Heart right ventricle (tissue), 16 donors: ENCODE measurements at regions not wholly inside any gene's neighbourhood (a gene's known extent, or its start where the extent isn't known, plus 50 kb on each side); places are given as distances from the start of the nearest gene placed in this dataset.

Experiments used
- ATAC-seq, 8 donors: fragments of 200-7000 bp; cut with Tn5 transposase; one replicate each; pipeline ENCODE4 v1.9.1; 2020; ENCODE audit warnings: mild to moderate bottlenecking in 8 of 8, moderate library complexity in 8 of 8, moderate number of reproducible peaks in 1 of 8
- DNase-seq, 2 donors: peaks; one replicate each; pipeline ENCODE4 v3.0.0-alpha.2; 2020
- H3K27ac ChIP-seq, 10 donors: fragments of 200-600 bp; sonication (generic) in 2 of 10; one replicate each; pipeline versions ENCODE4 v1.5.0 to v1.8.0; 2020 to 2022; ENCODE audit warnings: mild to moderate bottlenecking in 3 of 10
- H3K27me3 ChIP-seq, 7 donors: fragments of 200-600 bp; one replicate each; pipeline ENCODE4 v1.8.0; 2021 to 2022; ENCODE audit warnings: mild to moderate bottlenecking in 2 of 7
- H3K36me3 ChIP-seq, 9 donors: fragments of 200-600 bp; sonication (generic) in 1 of 9; one replicate each; pipeline versions ENCODE4 v1.5.0 to v1.8.0; 2020 to 2022; ENCODE audit warnings: mild to moderate bottlenecking in 2 of 9
- H3K4me1 ChIP-seq, 9 donors: fragments of 200-600 bp; sonication (generic) in 1 of 9; one replicate each; pipeline versions ENCODE4 v1.5.0 to v1.8.0; 2020 to 2022; ENCODE audit warnings: mild to moderate bottlenecking in 4 of 9
- H3K4me3 ChIP-seq, 10 donors: fragments of 200-600 bp; sonication (generic) in 2 of 10; one replicate each; pipeline versions ENCODE4 v1.5.0 to v1.8.0; 2020 to 2022; ENCODE audit warnings: mild to moderate bottlenecking in 7 of 10, moderate library complexity in 2 of 10
- H3K9me3 ChIP-seq, 11 donors: fragments of 200-600 bp in 10 of 11; sonication (generic) in 2 of 11; one replicate each; pipeline versions ENCODE4 v1.5.0 to v1.8.0; 2013 to 2022; ENCODE audit warnings: mild to moderate bottlenecking in 2 of 11, control low read depth in 1 of 11, moderate library complexity in 1 of 11
- WGBS, 2 donors: extraction: QIAGEN DNeasy Blood & Tissue Kit; methylation state at CpG; one replicate each; pipeline ENCODE4 v1.1.7; 2013; ENCODE audit warnings: inconsistent platforms in 1 of 2; 5-methylcytosine and 5-hydroxymethylcytosine counted together
- intact Hi-C, 10 donors: fragments of 100-400 bp; cut with DNase I; formaldehyde crosslinking; loops; one replicate each; pipeline versions ENCODE4 v1.11.1 to v1.14.2; 2022
- TF ChIP-seq, protein P1 (sequence below), 9 donors: fragments of 200-600 bp; sonication (generic) in 2 of 9; IDR thresholded peaks; one replicate each; pipeline versions ENCODE4 v1.5.0 to v1.8.0; 2021 to 2022; ENCODE audit warnings: antibody characterized with exemption in 9 of 9, mild to moderate bottlenecking in 5 of 9, moderate library complexity in 1 of 9
- donor health status: Arrhythmogenic right ventricular cardiomyopathy.
- donor health status: ischemic (EF 13 %, LVEDD 7.1; RV severe dilation, severe dysfunction).
- donor health status: healthy with polysubstance abuse.
- donor health status: DM: no; HTN: yes; CAD: no.
- donor health status: DM: no; HTN: no; CAD: no.
- donor health status: ischemic (EF 25% LVEDD 6.9; RV normal size, moderate dysfunction).
- donor health status: ischemic (EF 25% LVEDD 5.7; RV mildly dilated, moderate dysfunction).
- donor health status: healthy.
- donor health status: DM: yes; HTN: yes; CAD: no.
- donor health status: Ischemic cardiomyopathy.
- donor health status: ischemic (EF 35%, LVEDD 5.7; RV mildly dilated, moderate dysfunction).
- donor health status: nonischemic (EF 11% LVEDD 7.7; RV severe dilation, severe dysfunction).
- donor health status: DM: yes; HTN: yes; CAD: no.
- donor health status: PGD.
- donor health status: ischemic (EF 29% LVEDD 5.4; RV normal size, mild dysfunction).
- donor health status: nonischemic (EF 23%, LVEDD 6.1; RV moderate dilation, normal function).

GRCh38 chr9:1606253-1606652, 408.9 kb upstream of the SMARCA2 start:
- Histone ChIP-seq H3K9me3 (peaks cover 0 to 7% (median 0%) of the 10 kb centered on the region in 11 donors), H3K27ac (no peak overlapping the region), H3K36me3 (no peaks in the 10 kb centered on the region), H3K4me3 (no peak overlapping the region), H3K4me1 (no peaks in the 10 kb centered on the region), H3K27me3 (peaks cover 0 to 11% (median 0%) of the 10 kb centered on the region in 7 donors)
- 34 to 39% methylated on average over 5 of the region's 5 CpGs for WGBS, 2 donors
- intact Hi-C loops: loop anchor here in 1 of 10 donors (5.0 kb wide), 1 partner anchor 504 kb away; no protein-coding TSS in a partner anchor
- ATAC-seq (no peak), DNase-seq (no peak)
- TF ChIP-seq, protein P1, sequence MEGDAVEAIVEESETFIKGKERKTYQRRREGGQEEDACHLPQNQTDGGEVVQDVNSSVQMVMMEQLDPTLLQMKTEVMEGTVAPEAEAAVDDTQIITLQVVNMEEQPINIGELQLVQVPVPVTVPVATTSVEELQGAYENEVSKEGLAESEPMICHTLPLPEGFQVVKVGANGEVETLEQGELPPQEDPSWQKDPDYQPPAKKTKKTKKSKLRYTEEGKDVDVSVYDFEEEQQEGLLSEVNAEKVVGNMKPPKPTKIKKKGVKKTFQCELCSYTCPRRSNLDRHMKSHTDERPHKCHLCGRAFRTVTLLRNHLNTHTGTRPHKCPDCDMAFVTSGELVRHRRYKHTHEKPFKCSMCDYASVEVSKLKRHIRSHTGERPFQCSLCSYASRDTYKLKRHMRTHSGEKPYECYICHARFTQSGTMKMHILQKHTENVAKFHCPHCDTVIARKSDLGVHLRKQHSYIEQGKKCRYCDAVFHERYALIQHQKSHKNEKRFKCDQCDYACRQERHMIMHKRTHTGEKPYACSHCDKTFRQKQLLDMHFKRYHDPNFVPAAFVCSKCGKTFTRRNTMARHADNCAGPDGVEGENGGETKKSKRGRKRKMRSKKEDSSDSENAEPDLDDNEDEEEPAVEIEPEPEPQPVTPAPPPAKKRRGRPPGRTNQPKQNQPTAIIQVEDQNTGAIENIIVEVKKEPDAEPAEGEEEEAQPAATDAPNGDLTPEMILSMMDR (IDR thresholded peaks at IDR 0.05): no peak

- no peaks in the 10 kb centered on the region for H3K36me3 ChIP-seq
- H3K27me3 ChIP-seq: peaks cover 0 to 2% (median 0%) of the 10 kb centered on the region in 7 donors
- H3K4me3 ChIP-seq: no peak overlapping the region
- H3K9me3 ChIP-seq: peaks cover 0 to 15% (median 0%) of the 10 kb centered on the region in 11 donors
- ATAC-seq (no peak), DNase-seq (no peak)
- intact Hi-C loops: loop anchor here in 1 of 10 donors (10.0 kb wide), 1 partner anchor 62 kb away; no protein-coding TSS in a partner anchor
- H3K4me1 ChIP-seq: no peaks in the 10 kb centered on the region
- TF ChIP-seq, protein P1 (IDR thresholded peaks at IDR 0.05): no peak
- no peak overlapping the region for H3K27ac ChIP-seq
- WGBS, 2 donors: 63 to 75% methylated on average over 2 of the region's 2 CpGs
Measured at GRCh38 chr9:1612886-1613285, 402.3 kb upstream of the SMARCA2 start.

- H3K4me1 ChIP-seq: no peaks in the 10 kb centered on the region
- intact Hi-C loops: loop anchor here in 1 of 10 donors (10.0 kb wide), 1 partner anchor 57 kb away; no protein-coding TSS in a partner anchor
- H3K36me3 ChIP-seq: no peaks in the 10 kb centered on the region
- ATAC-seq: no peak
- 74 to 76% methylated on average over 3 of the region's 3 CpGs for WGBS, 2 donors
- TF ChIP-seq, protein P1 (IDR thresholded peaks at IDR 0.05): no peak
- H3K27me3 ChIP-seq: peaks cover 0 to 17% (median 0%) of the 10 kb centered on the region in 7 donors
- peaks cover 0 to 15% (median 0%) of the 10 kb centered on the region in 11 donors for H3K9me3 ChIP-seq
- no peak for DNase-seq
- H3K27ac ChIP-seq: no peak overlapping the region
- H3K4me3 ChIP-seq: no peak overlapping the region
Measured at GRCh38 chr9:1617419-1617818, 397.7 kb upstream of the SMARCA2 start.

DNA sequence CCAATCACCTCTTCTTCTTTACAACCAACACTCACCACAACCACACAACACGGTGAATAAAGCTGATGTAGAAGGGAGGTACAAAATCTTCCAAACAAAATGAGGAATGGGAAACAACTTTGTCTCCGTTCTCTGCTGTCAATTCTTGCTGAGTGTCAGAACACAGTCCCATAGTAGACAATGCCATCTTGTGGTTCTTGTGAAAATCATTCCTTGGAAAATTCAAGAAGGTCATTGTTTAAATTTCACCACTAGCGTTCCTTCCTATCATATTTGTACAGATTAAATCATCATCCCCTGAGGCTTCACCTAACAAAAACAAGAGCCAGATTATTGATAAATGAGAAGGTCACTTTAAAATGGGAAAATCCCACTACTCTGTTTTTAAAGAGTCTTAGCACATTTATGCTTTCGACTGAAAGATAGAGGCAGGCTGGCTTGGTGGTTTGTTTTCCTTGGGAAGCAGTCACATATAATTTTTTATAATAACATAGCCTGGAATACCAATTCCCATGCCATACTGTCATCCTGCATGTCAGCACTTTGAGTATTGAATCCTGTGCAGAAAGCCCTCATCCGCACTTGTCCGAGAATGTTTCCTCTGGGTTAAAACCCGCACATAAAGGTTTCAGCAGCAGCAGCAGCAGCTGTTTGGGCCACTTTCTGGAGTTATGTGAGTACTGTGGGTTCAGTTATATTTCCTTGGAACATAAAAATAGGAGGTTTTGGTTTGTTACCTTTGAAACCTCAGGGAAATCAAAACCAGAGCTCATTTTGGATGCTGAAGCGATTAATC, 395.0 kb upstream of the SMARCA2 start:
- Histone ChIP-seq H3K36me3 (no peaks in the 10 kb centered on the region), H3K4me1 (no peaks in the 10 kb centered on the region), H3K27me3 (peaks cover 0 to 17% (median 0%) of the 10 kb centered on the region in 7 donors), H3K9me3 (peaks cover 0 to 15% (median 0%) of the 10 kb centered on the region in 11 donors), H3K4me3 (no peak overlapping the region), H3K27ac (no peak overlapping the region)
- intact Hi-C loops: loop anchor here in 1 of 10 donors (10.0 kb wide), 1 partner anchor 55 kb away; no protein-coding TSS in a partner anchor
- DNase-seq (no peak), ATAC-seq (no peak)
- WGBS, 2 donors: 52 to 54% methylated on average over 8 of the region's 8 CpGs
- TF ChIP-seq, protein P1 (IDR thresholded peaks at IDR 0.05): peak in 7 of 9 donors; percentile 18 to 39 (median 28)
